Liver (tissue), 8 donors: ENCODE measurements at regions not wholly inside any gene's neighbourhood (a gene's known extent, or its start where the extent isn't known, plus 50 kb on each side); places are given as distances from the start of the nearest gene placed in this dataset.

ENCODE experiments used
- DNase-seq: peaks from one replicate; pipeline ENCODE4 v3.0.0-alpha.2; 2017; ENCODE audit warnings: low spot score
- H3K27ac ChIP-seq, 2 donors: one replicate each; pipeline ENCODE4 v1.7.0; 2013; ENCODE audit warnings: inconsistent platforms in 2 of 2, low read length in 2 of 2, control low read depth in 1 of 2, low read depth in 1 of 2, mild to moderate bottlenecking in 1 of 2
- H3K27me3 ChIP-seq, 4 donors: one replicate each; pipeline versions ENCODE4 v1.6.1 to v1.7.0; 2013; ENCODE audit warnings: low read length in 3 of 4, inconsistent platforms in 1 of 4, mild to moderate bottlenecking in 1 of 4, moderate library complexity in 1 of 4; ENCODE audit not compliant: control insufficient read depth in 4 of 4, insufficient read depth in 4 of 4
- H3K36me3 ChIP-seq, 4 donors: one replicate each; pipeline versions ENCODE4 v1.6.1 to v1.7.0; 2013; ENCODE audit warnings: low read length in 3 of 4, mild to moderate bottlenecking in 3 of 4, low read depth in 1 of 4, moderate library complexity in 1 of 4; ENCODE audit not compliant: control insufficient read depth in 4 of 4, insufficient read depth in 3 of 4
- H3K4me1 ChIP-seq, 4 donors: one replicate each; pipeline versions ENCODE4 v1.6.1 to v1.7.0; 2013; ENCODE audit warnings: low read length in 3 of 4, mild to moderate bottlenecking in 3 of 4, moderate library complexity in 1 of 4; ENCODE audit not compliant: control insufficient read depth in 4 of 4, insufficient read depth in 4 of 4
- H3K4me3 ChIP-seq, 3 donors: one replicate each; pipeline versions ENCODE4 v1.6.1 to v1.7.0; 2013; ENCODE audit warnings: low read length in 3 of 3, control low read depth in 1 of 3, low read depth in 1 of 3, mild to moderate bottlenecking in 1 of 3
- H3K9ac ChIP-seq, 2 donors: one replicate each; pipeline ENCODE4 v1.7.0; 2013; ENCODE audit warnings: low read length in 2 of 2, mild to moderate bottlenecking in 2 of 2, moderate library complexity in 2 of 2, control low read depth in 1 of 2, low read depth in 1 of 2
- H3K9me3 ChIP-seq, 4 donors: one replicate each; pipeline versions ENCODE4 v1.6.1 to v1.7.0; 2013; ENCODE audit warnings: low read length in 3 of 4; ENCODE audit not compliant: control insufficient read depth in 4 of 4
- ATF3 ChIP-seq: IDR thresholded peaks from 2 replicates; pipeline ENCODE4 v1.6.1; 2016; ENCODE audit warnings: antibody characterized with exemption
- CTCF ChIP-seq: fragments of 150-350 bp; IDR thresholded peaks from 2 replicates; pipeline ENCODE4 v1.5.1; 2017; ENCODE audit warnings: improper control_type of control experiment, low read depth, low read length; ENCODE audit not compliant: missing input control
- FOXA1 ChIP-seq: IDR thresholded peaks from 2 replicates; pipeline ENCODE4 v1.6.1; 2016; ENCODE audit warnings: antibody characterized with exemption
- FOXA2 ChIP-seq: IDR thresholded peaks from 2 replicates; pipeline ENCODE4 v1.6.1; 2016; ENCODE audit warnings: antibody characterized with exemption
- GABPA ChIP-seq, 2 donors: IDR thresholded peaks in 1 of 2; conservative IDR thresholded peaks in 1 of 2; 2 replicates each; pipeline ENCODE4 v1.6.1; 2016; ENCODE audit warnings: antibody characterized with exemption in 2 of 2, mild to moderate bottlenecking in 1 of 2, moderate library complexity in 1 of 2
- HNF4G ChIP-seq: IDR thresholded peaks from 2 replicates; pipeline ENCODE4 v1.6.1; 2016; ENCODE audit warnings: antibody characterized with exemption
- JUND ChIP-seq, 2 donors: IDR thresholded peaks; 2 replicates each; pipeline ENCODE4 v1.6.1; 2016; ENCODE audit warnings: antibody characterized with exemption in 2 of 2
- NR2F2 ChIP-seq: IDR thresholded peaks from 2 replicates; pipeline ENCODE4 v1.6.1; 2016; ENCODE audit warnings: antibody characterized with exemption
- RXRA ChIP-seq, 2 donors: IDR thresholded peaks; 2 replicates each; pipeline ENCODE4 v1.6.1; 2017 to 2018; ENCODE audit warnings: antibody characterized with exemption in 2 of 2, mild to moderate bottlenecking in 1 of 2
- SP1 ChIP-seq: IDR thresholded peaks from 2 replicates; pipeline ENCODE4 v1.6.1; 2018; ENCODE audit warnings: antibody characterized with exemption, mild to moderate bottlenecking
- TAF1 ChIP-seq: conservative IDR thresholded peaks from 2 replicates; pipeline ENCODE4 v1.6.1; 2016; ENCODE audit warnings: antibody characterized with exemption, mild to moderate bottlenecking
- WGBS: extraction: QIAGEN DNeasy Blood & Tissue Kit; methylation state at CpG from one replicate; pipeline ENCODE4 v1.1.7; 2013; 5-methylcytosine and 5-hydroxymethylcytosine counted together
- TF ChIP-seq, protein P1 (sequence below): IDR thresholded peaks from 2 replicates; pipeline ENCODE4 v1.6.1; 2016; ENCODE audit warnings: antibody characterized with exemption
- TF ChIP-seq, protein P2 (sequence below): IDR thresholded peaks from 2 replicates; pipeline ENCODE4 v1.6.1; 2016; ENCODE audit warnings: antibody characterized with exemption, mild to moderate bottlenecking
- donor health status: healthy.
- donor health status: healthy.
- donor health status: healthy.
- donor health status: healthy.
- donor health status: healthy.

GRCh38 chr15:39228889-39229288, 352.0 kb upstream of the THBS1 start:
- no peak overlapping the region for H3K4me3 ChIP-seq
- no peaks in the 10 kb centered on the region for H3K4me1 ChIP-seq
- H3K9me3 ChIP-seq, result no peaks in the 10 kb centered on the region
- H3K9ac ChIP-seq, result no peak overlapping the region
- H3K27ac ChIP-seq, result no peak overlapping the region
- WGBS, result 95% methylated on average over 1 of the region's 1 CpG
- TF ChIP-seq ATF3, result no peak
- TF ChIP-seq FOXA2, result no peak
- no peak for TF ChIP-seq TAF1
- TF ChIP-seq CTCF, result no peak
- no peak for TF ChIP-seq SP1
- no peak for TF ChIP-seq NR2F2
- TF ChIP-seq, protein P1, sequence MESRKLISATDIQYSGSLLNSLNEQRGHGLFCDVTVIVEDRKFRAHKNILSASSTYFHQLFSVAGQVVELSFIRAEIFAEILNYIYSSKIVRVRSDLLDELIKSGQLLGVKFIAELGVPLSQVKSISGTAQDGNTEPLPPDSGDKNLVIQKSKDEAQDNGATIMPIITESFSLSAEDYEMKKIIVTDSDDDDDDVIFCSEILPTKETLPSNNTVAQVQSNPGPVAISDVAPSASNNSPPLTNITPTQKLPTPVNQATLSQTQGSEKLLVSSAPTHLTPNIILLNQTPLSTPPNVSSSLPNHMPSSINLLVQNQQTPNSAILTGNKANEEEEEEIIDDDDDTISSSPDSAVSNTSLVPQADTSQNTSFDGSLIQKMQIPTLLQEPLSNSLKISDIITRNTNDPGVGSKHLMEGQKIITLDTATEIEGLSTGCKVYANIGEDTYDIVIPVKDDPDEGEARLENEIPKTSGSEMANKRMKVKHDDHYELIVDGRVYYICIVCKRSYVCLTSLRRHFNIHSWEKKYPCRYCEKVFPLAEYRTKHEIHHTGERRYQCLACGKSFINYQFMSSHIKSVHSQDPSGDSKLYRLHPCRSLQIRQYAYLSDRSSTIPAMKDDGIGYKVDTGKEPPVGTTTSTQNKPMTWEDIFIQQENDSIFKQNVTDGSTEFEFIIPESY, result no peak
- TF ChIP-seq HNF4G, result no peak
- no peak for TF ChIP-seq JUND (IDR thresholded peaks at IDR 0.05)
- TF ChIP-seq RXRA (IDR thresholded peaks at IDR 0.05), result no peak
- TF ChIP-seq, protein P2, sequence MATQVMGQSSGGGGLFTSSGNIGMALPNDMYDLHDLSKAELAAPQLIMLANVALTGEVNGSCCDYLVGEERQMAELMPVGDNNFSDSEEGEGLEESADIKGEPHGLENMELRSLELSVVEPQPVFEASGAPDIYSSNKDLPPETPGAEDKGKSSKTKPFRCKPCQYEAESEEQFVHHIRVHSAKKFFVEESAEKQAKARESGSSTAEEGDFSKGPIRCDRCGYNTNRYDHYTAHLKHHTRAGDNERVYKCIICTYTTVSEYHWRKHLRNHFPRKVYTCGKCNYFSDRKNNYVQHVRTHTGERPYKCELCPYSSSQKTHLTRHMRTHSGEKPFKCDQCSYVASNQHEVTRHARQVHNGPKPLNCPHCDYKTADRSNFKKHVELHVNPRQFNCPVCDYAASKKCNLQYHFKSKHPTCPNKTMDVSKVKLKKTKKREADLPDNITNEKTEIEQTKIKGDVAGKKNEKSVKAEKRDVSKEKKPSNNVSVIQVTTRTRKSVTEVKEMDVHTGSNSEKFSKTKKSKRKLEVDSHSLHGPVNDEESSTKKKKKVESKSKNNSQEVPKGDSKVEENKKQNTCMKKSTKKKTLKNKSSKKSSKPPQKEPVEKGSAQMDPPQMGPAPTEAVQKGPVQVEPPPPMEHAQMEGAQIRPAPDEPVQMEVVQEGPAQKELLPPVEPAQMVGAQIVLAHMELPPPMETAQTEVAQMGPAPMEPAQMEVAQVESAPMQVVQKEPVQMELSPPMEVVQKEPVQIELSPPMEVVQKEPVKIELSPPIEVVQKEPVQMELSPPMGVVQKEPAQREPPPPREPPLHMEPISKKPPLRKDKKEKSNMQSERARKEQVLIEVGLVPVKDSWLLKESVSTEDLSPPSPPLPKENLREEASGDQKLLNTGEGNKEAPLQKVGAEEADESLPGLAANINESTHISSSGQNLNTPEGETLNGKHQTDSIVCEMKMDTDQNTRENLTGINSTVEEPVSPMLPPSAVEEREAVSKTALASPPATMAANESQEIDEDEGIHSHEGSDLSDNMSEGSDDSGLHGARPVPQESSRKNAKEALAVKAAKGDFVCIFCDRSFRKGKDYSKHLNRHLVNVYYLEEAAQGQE, result no peak
- no peak for TF ChIP-seq GABPA (IDR thresholded peaks at IDR 0.05 in 1 of 2, conservative IDR thresholded peaks at IDR 0.05 in 1 of 2)
- TF ChIP-seq FOXA1, result no peak
- H3K36me3 ChIP-seq, result no peaks in the 10 kb centered on the region
- H3K27me3 ChIP-seq, result no peaks in the 10 kb centered on the region
- no peak for DNase-seq

GRCh38 chr15:39230205-39230907, 350.5 kb upstream of the THBS1 start:
- no peak overlapping the region for H3K9ac ChIP-seq
- no peaks in the 10 kb centered on the region for H3K36me3 ChIP-seq
- H3K27ac ChIP-seq, result no peak overlapping the region
- no peaks in the 10 kb centered on the region for H3K9me3 ChIP-seq
- H3K4me3 ChIP-seq, result no peak overlapping the region
- WGBS, result 67% methylated on average over 8 of the region's 8 CpGs
- DNase-seq, result no peak
- H3K27me3 ChIP-seq, result no peaks in the 10 kb centered on the region
- TF ChIP-seq JUND (IDR thresholded peaks at IDR 0.05), result no peak
- H3K4me1 ChIP-seq, result no peaks in the 10 kb centered on the region
